ENCODE measurements at regions not wholly inside any gene's neighbourhood (a gene's known extent, or its start where the extent isn't known, plus 50 kb on each side); places are given as distances from the start of the nearest gene placed in this dataset.
A peak's percentile ranks its signal among the peaks of the same experiment; 100 is the strongest.

GRCh38 chr2:128368437-128369107 lies 49.9 kb upstream of the HS6ST1 start:
- no peak for DNase-seq

- DNase-seq: no peak
These were observed 50.5 kb upstream of the HS6ST1 start for GRCh38 chr2:128369108-128369555.

- no peak for DNase-seq
These were observed 51.2 kb upstream of the HS6ST1 start for GRCh38 chr2:128369602-128370467.

- no peak for DNase-seq
These were observed 52.0 kb upstream of the HS6ST1 start for GRCh38 chr2:128370468-128371247.

- DNase-seq: no peak
These were observed 52.6 kb upstream of the HS6ST1 start for GRCh38 chr2:128371248-128371630.

- no peak for DNase-seq
These were observed 53.1 kb upstream of the HS6ST1 start for GRCh38 chr2:128371648-128372345.

GRCh38 chr2:128372621-128373341 lies 54.1 kb upstream of the HS6ST1 start:
- no peak for DNase-seq

- DNase-seq: no peak
These were observed 54.9 kb upstream of the HS6ST1 start for GRCh38 chr2:128373451-128374000.

GRCh38 chr2:128374001-128374710 lies 55.5 kb upstream of the HS6ST1 start:
- peak; percentile 34 for DNase-seq

- no peak for DNase-seq
These were observed 56.2 kb upstream of the HS6ST1 start for GRCh38 chr2:128374711-128375413.

GRCh38 chr2:128375454-128375853 lies 56.8 kb upstream of the HS6ST1 start:
- no peak for DNase-seq

GRCh38 chr2:128376241-128377041 lies 57.8 kb upstream of the HS6ST1 start:
- no peak for DNase-seq

- DNase-seq: no peak
These were observed 58.6 kb upstream of the HS6ST1 start for GRCh38 chr2:128377071-128377910.

GRCh38 chr2:128378231-128379020 lies 59.8 kb upstream of the HS6ST1 start:
- DNase-seq: no peak

GRCh38 chr2:128379021-128380015 lies 60.6 kb upstream of the HS6ST1 start:
- no peak for DNase-seq

Measured in DMS79 (cell line).